ENCODE measurements at regions not wholly inside any gene's neighbourhood (a gene's known extent, or its start where the extent isn't known, plus 50 kb on each side); places are given as distances from the start of the nearest gene placed in this dataset.

- TF ChIP-seq CTCF (IDR thresholded peaks at IDR 0.05): no peak
- no peak for TF ChIP-seq POLR2A (IDR thresholded peaks at IDR 0.05)
Measured at GRCh38 chr12:92290886-92291285, 145.2 kb upstream of the BTG1 start.

Data from heart left ventricle (tissue), 13 donors.